ENCODE measurements at regions not wholly inside any gene's neighbourhood (a gene's known extent, or its start where the extent isn't known, plus 50 kb on each side); places are given as distances from the start of the nearest gene placed in this dataset.

DNA sequence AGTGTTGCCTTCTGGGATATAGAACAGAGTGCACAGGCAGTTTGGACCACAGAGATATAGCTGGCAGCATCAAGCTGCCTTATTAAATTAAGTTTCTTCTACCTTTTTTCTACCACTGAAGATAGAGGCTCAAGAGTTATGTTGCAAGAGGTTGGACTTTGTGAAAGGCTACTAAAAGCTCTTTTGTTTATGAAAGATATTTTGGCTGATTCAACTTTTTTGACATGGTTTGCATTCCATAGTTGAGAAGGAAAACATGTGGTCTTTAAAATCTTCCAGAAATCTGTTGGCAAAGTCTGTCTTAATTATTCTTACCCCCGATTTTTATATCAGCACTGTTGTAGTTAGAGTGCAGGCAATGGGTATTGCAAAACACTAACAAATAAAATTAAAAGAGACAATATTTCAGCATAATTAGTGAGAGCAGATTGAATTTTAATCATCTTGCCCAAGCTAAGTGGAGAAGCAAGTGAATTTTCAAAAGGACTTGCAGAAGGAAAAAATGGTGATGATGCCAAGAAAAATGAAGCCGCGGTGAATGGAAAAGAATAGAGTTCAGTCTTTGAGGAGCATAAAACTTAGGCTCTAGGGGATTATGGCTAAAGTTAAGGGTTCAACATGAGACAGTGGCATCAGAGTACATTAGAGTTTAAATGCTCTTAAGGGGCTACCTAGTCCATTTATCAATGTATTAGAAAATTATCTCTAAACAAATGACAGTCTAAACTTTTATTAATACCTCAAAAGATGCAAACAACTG is 450.9 kb upstream of the CNTNAP2 start:
- no peak overlapping the region for H2BK5ac ChIP-seq (ENCODE audit: low read depth, low read length, poor library complexity)
- no peak overlapping the region for H3K27ac ChIP-seq (ENCODE audit: low read depth, low read length)
- H2AFZ ChIP-seq (ENCODE audit: insufficient read depth, low read length, poor library complexity), result no peak overlapping the region
- no peak for DNase-seq
- H4K12ac ChIP-seq (ENCODE audit: low read depth, low read length), result no peak overlapping the region
- no peak overlapping the region for H2AK5ac ChIP-seq (ENCODE audit: low read length)
- H3K14ac ChIP-seq (ENCODE audit: low read length), result no peak overlapping the region
- no peaks in the 10 kb centered on the region for H3K79me2 ChIP-seq (ENCODE audit: control insufficient read depth, insufficient read depth, low read length, poor library complexity)
- H3K4ac ChIP-seq (ENCODE audit: low read depth, low read length), result no peak overlapping the region
- H3K9me3 ChIP-seq (ENCODE audit: insufficient read depth, low read depth, low read length), result no peaks in the 10 kb centered on the region
- no peak overlapping the region for H4K91ac ChIP-seq (ENCODE audit: low read depth, low read length)
- H3K27me3 ChIP-seq (ENCODE audit: insufficient read depth, low read length), result no peaks in the 10 kb centered on the region
- H3K4me1 ChIP-seq (ENCODE audit: control insufficient read depth in 1 of 2, insufficient read depth in 2 of 2, low read length in 2 of 2), result no peaks in the 10 kb centered on the region
- no CpG with 5 or more reads among the region's 3 CpGs for WGBS (ENCODE audit: extremely low coverage, insufficient coverage, insufficient read length)
- no peak overlapping the region for H3K23ac ChIP-seq (ENCODE audit: low read length)
- H3K4me3 ChIP-seq (ENCODE audit: low read depth, low read length), result no peak overlapping the region
- no peaks in the 10 kb centered on the region for H3K79me1 ChIP-seq (ENCODE audit: low read length)
- no peak overlapping the region for H3K18ac ChIP-seq (ENCODE audit: low read length)
- no peak overlapping the region for H4K8ac ChIP-seq (ENCODE audit: low read depth, low read length)
- no peak overlapping the region for H3K4me2 ChIP-seq (ENCODE audit: low read length)
- H3K36me3 ChIP-seq (ENCODE audit: control insufficient read depth in 1 of 2, insufficient read depth in 2 of 2, low read length in 2 of 2), result no peaks in the 10 kb centered on the region
- no peak overlapping the region for H2BK12ac ChIP-seq (ENCODE audit: low read length)
- no peak overlapping the region for H2BK120ac ChIP-seq (ENCODE audit: insufficient read depth, low read length, poor library complexity)
- no peak overlapping the region for H3K9ac ChIP-seq (ENCODE audit: low read length)

DNA sequence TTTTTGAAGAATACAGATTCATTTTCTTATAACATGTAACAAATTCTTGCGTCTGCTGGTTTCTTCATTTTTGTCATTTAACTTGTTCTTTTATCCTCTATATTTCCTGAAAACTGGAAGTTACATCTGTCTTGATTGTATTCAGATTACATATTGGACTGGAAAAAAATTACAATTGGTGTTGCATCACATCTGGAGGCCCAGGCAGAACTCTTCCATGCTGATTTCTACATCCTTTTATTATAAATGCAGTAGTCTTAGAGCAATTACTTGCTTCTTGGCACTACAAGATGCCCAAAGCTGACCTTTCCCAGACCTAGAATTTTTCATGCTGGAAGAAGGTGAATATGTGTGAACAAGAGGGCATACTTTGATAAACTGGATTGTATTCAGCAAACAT is 460.9 kb upstream of the CNTNAP2 start:
- no peaks in the 10 kb centered on the region for H3K36me3 ChIP-seq (ENCODE audit: control insufficient read depth in 1 of 2, insufficient read depth in 2 of 2, low read length in 2 of 2)
- H3K79me1 ChIP-seq (ENCODE audit: low read length), result no peaks in the 10 kb centered on the region
- H3K27me3 ChIP-seq (ENCODE audit: insufficient read depth, low read length), result no peaks in the 10 kb centered on the region
- H3K14ac ChIP-seq (ENCODE audit: low read length), result no peak overlapping the region
- H3K9me3 ChIP-seq (ENCODE audit: insufficient read depth, low read depth, low read length), result no peaks in the 10 kb centered on the region
- no peak overlapping the region for H4K12ac ChIP-seq (ENCODE audit: low read depth, low read length)
- no peak overlapping the region for H3K18ac ChIP-seq (ENCODE audit: low read length)
- no peak overlapping the region for H3K4ac ChIP-seq (ENCODE audit: low read depth, low read length)
- H3K4me3 ChIP-seq (ENCODE audit: low read depth, low read length), result no peak overlapping the region
- no peak overlapping the region for H3K27ac ChIP-seq (ENCODE audit: low read depth, low read length)
- no peak overlapping the region for H2BK120ac ChIP-seq (ENCODE audit: insufficient read depth, low read length, poor library complexity)
- H3K4me1 ChIP-seq (ENCODE audit: control insufficient read depth in 1 of 2, insufficient read depth in 2 of 2, low read length in 2 of 2), result no peaks in the 10 kb centered on the region
- H3K79me2 ChIP-seq (ENCODE audit: control insufficient read depth, insufficient read depth, low read length, poor library complexity), result no peaks in the 10 kb centered on the region
- no peak overlapping the region for H4K91ac ChIP-seq (ENCODE audit: low read depth, low read length)
- H2AK5ac ChIP-seq (ENCODE audit: low read length), result no peak overlapping the region
- H3K23ac ChIP-seq (ENCODE audit: low read length), result no peak overlapping the region
- no peak overlapping the region for H2AFZ ChIP-seq (ENCODE audit: insufficient read depth, low read length, poor library complexity)
- DNase-seq, result no peak
- H2BK12ac ChIP-seq (ENCODE audit: low read length), result no peak overlapping the region
- no CpG with 5 or more reads among the region's 1 CpG for WGBS (ENCODE audit: extremely low coverage, insufficient coverage, insufficient read length)
- no peak overlapping the region for H2BK5ac ChIP-seq (ENCODE audit: low read depth, low read length, poor library complexity)
- H3K4me2 ChIP-seq (ENCODE audit: low read length), result no peak overlapping the region
- no peak overlapping the region for H4K8ac ChIP-seq (ENCODE audit: low read depth, low read length)
- H3K9ac ChIP-seq (ENCODE audit: low read length), result no peak overlapping the region

DNA sequence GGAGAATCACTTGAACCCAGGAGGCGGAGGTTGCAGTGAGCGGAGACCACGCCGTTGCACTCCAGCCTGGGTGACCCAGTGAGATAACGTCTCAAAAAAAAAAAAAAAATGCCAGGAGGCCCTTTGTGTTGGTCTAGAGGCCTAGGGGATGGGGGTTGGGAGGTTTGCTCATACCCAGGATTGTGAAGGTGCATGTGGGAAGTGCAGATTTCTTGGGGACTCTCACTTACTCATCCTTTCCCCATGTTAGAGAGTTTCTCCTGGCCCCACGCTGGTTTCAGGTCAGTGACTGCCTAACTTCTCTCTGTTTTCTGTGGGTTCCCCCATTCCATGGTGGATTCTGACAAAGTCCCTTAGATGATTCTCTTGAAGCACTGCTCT is 471.5 kb upstream of the CNTNAP2 start:
- Histone ChIP-seq H3K4ac (ENCODE audit: low read depth, low read length) (no peak overlapping the region), H3K4me3 (ENCODE audit: low read depth, low read length) (no peak overlapping the region), H4K91ac (ENCODE audit: low read depth, low read length) (no peak overlapping the region), H2BK5ac (ENCODE audit: low read depth, low read length, poor library complexity) (no peak overlapping the region), H4K8ac (ENCODE audit: low read depth, low read length) (no peak overlapping the region), H2AK5ac (ENCODE audit: low read length) (no peak overlapping the region), H4K12ac (ENCODE audit: low read depth, low read length) (no peak overlapping the region), H3K23ac (ENCODE audit: low read length) (no peak overlapping the region), H3K9me3 (ENCODE audit: insufficient read depth, low read depth, low read length) (no peaks in the 10 kb centered on the region), H3K9ac (ENCODE audit: low read length) (no peak overlapping the region), H3K79me1 (ENCODE audit: low read length) (no peaks in the 10 kb centered on the region), H3K27me3 (ENCODE audit: insufficient read depth, low read length) (no peaks in the 10 kb centered on the region), H3K27ac (ENCODE audit: low read depth, low read length) (no peak overlapping the region), H3K18ac (ENCODE audit: low read length) (no peak overlapping the region), H3K4me2 (ENCODE audit: low read length) (no peak overlapping the region), H2AFZ (ENCODE audit: insufficient read depth, low read length, poor library complexity) (no peak overlapping the region), H2BK120ac (ENCODE audit: insufficient read depth, low read length, poor library complexity) (no peak overlapping the region), H3K14ac (ENCODE audit: low read length) (no peak overlapping the region), H3K79me2 (ENCODE audit: control insufficient read depth, insufficient read depth, low read length, poor library complexity) (no peaks in the 10 kb centered on the region), H3K4me1 (ENCODE audit: control insufficient read depth in 1 of 2, insufficient read depth in 2 of 2, low read length in 2 of 2) (no peaks in the 10 kb centered on the region), H3K36me3 (ENCODE audit: control insufficient read depth in 1 of 2, insufficient read depth in 2 of 2, low read length in 2 of 2) (no peaks in the 10 kb centered on the region), H2BK12ac (ENCODE audit: low read length) (no peak overlapping the region)
- DNase-seq, result no peak
- WGBS (ENCODE audit: extremely low coverage, insufficient coverage, insufficient read length), result no CpG with 5 or more reads among the region's 6 CpGs

DNA sequence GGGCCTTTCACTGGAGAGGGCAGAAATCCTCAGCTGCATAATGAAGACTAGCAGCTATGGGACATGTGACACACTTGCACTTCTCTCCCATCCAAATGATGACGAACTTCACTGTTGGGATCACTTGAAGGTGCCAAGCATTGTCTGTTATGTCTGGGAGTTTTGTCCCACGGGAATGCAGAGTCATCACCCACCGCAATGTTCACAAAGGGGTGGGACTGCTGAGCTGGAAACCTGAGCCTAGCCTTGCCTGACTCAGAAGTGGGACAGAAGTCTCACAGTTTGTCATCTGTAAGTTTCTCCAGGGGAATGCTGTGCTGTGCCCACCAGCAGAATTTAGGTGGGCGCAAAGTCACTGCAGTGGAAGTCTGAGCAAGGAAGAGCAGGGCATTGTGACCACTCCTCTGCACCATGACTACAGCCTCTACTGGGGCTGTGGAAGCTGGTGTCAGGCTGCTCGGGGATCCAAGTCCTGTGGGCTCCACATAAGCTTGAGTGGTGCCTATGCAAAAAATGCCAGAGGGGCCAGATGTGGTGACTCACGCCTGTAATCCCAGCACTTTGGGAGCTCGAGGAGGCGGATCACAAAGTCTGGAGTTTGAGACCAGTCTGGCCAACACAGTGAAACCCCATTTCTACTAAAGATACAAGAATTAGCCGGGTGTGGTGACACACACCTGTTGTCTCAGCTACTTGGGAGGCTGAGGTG is 472.0 kb upstream of the CNTNAP2 start:
- no peaks in the 10 kb centered on the region for H3K79me2 ChIP-seq (ENCODE audit: control insufficient read depth, insufficient read depth, low read length, poor library complexity)
- no peak overlapping the region for H3K4me2 ChIP-seq (ENCODE audit: low read length)
- DNase-seq, result no peak
- no peak overlapping the region for H3K4ac ChIP-seq (ENCODE audit: low read depth, low read length)
- H2BK120ac ChIP-seq (ENCODE audit: insufficient read depth, low read length, poor library complexity), result no peak overlapping the region
- H3K9me3 ChIP-seq (ENCODE audit: insufficient read depth, low read depth, low read length), result no peaks in the 10 kb centered on the region
- H2AFZ ChIP-seq (ENCODE audit: insufficient read depth, low read length, poor library complexity), result no peak overlapping the region
- H3K9ac ChIP-seq (ENCODE audit: low read length), result no peak overlapping the region
- H3K79me1 ChIP-seq (ENCODE audit: low read length), result no peaks in the 10 kb centered on the region
- peak overlapping the region; percentile 5 for H3K4me3 ChIP-seq (ENCODE audit: low read depth, low read length)
- H3K36me3 ChIP-seq (ENCODE audit: control insufficient read depth in 1 of 2, insufficient read depth in 2 of 2, low read length in 2 of 2), result no peaks in the 10 kb centered on the region
- H3K18ac ChIP-seq (ENCODE audit: low read length), result no peak overlapping the region
- H2BK5ac ChIP-seq (ENCODE audit: low read depth, low read length, poor library complexity), result no peak overlapping the region
- no peaks in the 10 kb centered on the region for H3K27me3 ChIP-seq (ENCODE audit: insufficient read depth, low read length)
- H3K27ac ChIP-seq (ENCODE audit: low read depth, low read length), result no peak overlapping the region
- no CpG with 5 or more reads among the region's 9 CpGs for WGBS (ENCODE audit: extremely low coverage, insufficient coverage, insufficient read length)
- H4K8ac ChIP-seq (ENCODE audit: low read depth, low read length), result no peak overlapping the region
- H4K12ac ChIP-seq (ENCODE audit: low read depth, low read length), result no peak overlapping the region
- no peaks in the 10 kb centered on the region for H3K4me1 ChIP-seq (ENCODE audit: control insufficient read depth in 1 of 2, insufficient read depth in 2 of 2, low read length in 2 of 2)
- H3K14ac ChIP-seq (ENCODE audit: low read length), result no peak overlapping the region
- no peak overlapping the region for H2AK5ac ChIP-seq (ENCODE audit: low read length)
- no peak overlapping the region for H2BK12ac ChIP-seq (ENCODE audit: low read length)
- H3K23ac ChIP-seq (ENCODE audit: low read length), result no peak overlapping the region
- H4K91ac ChIP-seq (ENCODE audit: low read depth, low read length), result no peak overlapping the region

Measured in trophoblast cell (in vitro differentiated cells and primary cell).